H7 (cell line): ENCODE measurements at regions not wholly inside any gene's neighbourhood (a gene's known extent, or its start where the extent isn't known, plus 50 kb on each side); places are given as distances from the start of the nearest gene placed in this dataset.

Source experiments
- DNase-seq: peaks from one replicate; pipeline ENCODE4 v3.0.0; 2012
- H3K27me3 ChIP-seq: 2 replicates; pipeline ENCODE4 v1.6.0; 2011; ENCODE audit warnings: mild to moderate bottlenecking, low read length; ENCODE audit not compliant: control insufficient read depth, insufficient read depth
- H3K36me3 ChIP-seq: replicated peaks from 2 replicates; pipeline ENCODE4 v1.5.1; 2011; ENCODE audit warnings: low read length; ENCODE audit not compliant: control insufficient read depth, insufficient read depth
- H3K4me3 ChIP-seq: 2 replicates; pipeline ENCODE4 v1.5.1; 2011; ENCODE audit warnings: low read depth, mild to moderate bottlenecking, control low read depth, low read length, moderate library complexity; ENCODE audit not compliant: insufficient read depth

DNA sequence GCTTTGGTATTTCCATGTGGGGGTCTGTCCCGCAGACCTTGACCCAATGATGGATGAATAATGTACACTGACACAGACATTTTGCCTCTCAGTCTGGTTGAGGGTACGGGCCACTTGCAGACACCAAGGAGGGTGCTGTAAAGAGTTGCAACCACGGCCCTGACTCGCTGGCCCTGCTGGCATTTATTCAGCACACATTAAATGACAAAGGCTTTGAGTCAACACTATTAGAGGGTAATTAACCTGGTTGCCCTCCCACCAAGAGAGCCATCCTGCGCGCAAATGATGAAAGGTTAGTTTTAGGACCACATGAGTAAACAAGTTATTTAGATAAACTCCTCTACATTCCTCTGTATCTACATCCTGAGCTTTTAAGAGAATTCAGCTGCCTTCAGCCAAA, 308.9 kb upstream of the MMS22L start:
- peaks cover 83% of the 10 kb centered on the region for H3K27me3 ChIP-seq
- no peak for DNase-seq
- H3K4me3 ChIP-seq, result no peak overlapping the region
- H3K36me3 ChIP-seq, result no peaks in the 10 kb centered on the region

DNA sequence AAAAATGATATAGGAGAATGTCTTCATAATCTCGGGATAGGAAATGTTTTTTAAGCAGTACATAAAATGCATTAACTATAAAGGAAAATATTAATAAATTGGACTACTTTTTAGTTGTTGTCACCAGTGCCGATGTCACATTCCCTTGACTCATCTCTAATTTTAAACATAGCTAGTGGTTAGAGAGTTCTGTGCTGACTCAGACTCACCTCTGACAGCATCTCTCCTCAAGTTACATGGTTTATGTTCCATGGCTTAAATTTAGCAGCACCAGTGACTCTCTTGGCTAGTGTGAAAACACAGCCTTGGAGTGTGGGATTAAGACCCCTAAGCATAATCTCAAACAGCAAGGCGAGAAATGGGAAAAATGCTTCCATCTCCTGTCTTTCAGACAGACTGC, 311.8 kb upstream of the MMS22L start:
- no peak for DNase-seq
- H3K4me3 ChIP-seq, result no peak overlapping the region
- H3K27me3 ChIP-seq, result peaks cover 88% of the 10 kb centered on the region
- no peaks in the 10 kb centered on the region for H3K36me3 ChIP-seq

DNA sequence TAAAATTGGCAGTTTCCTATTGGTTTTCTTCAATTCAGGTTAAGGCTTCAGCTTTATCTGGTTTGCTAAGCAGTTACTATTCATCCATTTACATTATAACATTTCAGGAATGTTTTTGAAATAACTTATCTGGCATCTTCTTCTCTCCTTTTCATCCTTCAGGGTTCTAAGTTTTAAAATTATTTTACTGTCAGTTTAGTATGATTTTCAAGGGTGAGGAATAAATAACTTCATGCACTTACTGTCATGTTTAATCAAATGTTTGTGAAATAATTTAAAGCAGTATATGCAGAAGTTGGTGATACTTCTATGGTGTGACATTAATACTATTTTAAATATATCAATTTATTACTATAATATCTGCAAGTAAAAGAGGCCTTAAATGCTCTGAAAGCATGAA, 338.1 kb upstream of the MMS22L start:
- H3K36me3 ChIP-seq, result no peaks in the 10 kb centered on the region
- no peak overlapping the region for H3K4me3 ChIP-seq
- no peak for DNase-seq
- no peaks in the 10 kb centered on the region for H3K27me3 ChIP-seq

DNA sequence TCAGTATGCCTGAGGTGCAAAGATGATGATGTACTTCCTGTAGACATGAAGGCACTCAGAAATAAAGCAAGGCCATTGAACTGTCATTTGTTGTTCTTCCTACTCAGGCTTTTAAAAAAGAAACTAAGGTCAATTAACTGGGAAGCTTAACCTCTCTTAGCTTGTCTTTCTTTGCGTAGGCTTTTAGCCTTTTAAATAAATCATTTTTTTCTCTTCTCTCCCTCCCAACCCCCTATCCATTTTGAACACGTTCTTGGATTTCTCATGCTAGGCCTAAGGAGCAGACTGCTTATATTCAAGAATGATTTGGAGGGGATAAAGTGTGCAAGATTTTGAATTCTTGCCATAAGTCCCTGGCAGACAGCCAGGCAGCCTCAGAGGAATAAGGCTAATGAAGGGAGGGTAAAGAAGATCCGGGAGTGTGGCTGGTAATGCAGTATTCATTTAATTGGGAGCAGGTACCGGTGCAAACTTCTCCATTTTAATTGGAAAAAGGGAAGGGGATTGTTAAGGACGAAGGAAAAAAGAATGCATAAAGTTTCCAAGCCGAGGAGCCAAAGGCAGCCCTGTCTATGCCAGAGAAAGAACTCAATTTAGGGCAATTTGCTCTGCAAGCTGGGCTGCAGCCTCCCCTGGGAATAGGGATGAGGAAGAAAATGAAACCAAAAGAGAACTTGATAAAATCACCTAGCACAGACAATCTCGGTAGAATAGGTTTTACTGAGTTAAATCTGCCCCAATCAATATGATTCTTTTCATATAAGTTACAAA, 343.8 kb upstream of the MMS22L start:
- Histone ChIP-seq H3K4me3 (no peak overlapping the region), H3K36me3 (no peaks in the 10 kb centered on the region), H3K27me3 (no peaks in the 10 kb centered on the region)
- DNase-seq, result no peak

DNA sequence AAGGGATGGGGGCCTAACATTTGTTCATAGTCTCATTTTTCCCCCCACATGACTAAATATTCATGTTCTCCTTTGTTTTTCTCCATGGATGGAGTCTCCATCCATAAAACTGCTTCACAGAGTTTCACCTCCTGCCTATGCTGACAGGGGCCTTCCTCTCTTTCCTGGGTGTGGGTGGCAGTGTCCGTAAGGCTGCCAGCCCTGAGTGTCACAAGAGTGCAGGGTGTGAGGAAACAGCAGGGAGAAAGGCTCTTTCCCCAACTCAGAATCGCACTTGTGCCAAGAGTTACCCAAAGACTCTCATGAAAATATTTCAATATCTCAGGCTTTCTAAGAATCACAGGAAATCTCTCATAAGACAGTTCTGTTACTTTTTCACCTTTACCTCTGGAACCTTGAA, 346.2 kb upstream of the MMS22L start:
- Histone ChIP-seq H3K36me3 (no peaks in the 10 kb centered on the region), H3K4me3 (no peak overlapping the region), H3K27me3 (no peaks in the 10 kb centered on the region)
- DNase-seq, result no peak

DNA sequence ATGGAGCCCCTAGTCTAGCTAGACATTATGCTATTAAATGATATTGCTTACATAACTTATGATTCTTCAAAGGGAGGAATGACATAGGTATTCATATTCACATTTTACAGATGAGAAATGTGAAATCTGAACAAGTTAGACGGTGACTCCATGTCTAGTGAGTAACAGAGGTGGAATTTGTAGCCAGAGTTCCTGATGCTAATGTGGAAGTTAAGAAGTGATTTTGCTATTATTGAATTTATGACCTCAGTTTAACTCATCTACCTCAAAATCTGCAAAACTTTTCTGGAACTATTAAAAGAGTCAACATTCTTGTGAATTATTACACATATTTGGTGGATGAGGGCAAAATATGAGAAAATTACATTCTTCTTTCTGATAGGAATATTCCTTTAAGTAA, 347.6 kb upstream of the MMS22L start:
- no peak for DNase-seq
- H3K4me3 ChIP-seq, result no peak overlapping the region
- H3K36me3 ChIP-seq, result no peaks in the 10 kb centered on the region
- H3K27me3 ChIP-seq, result no peaks in the 10 kb centered on the region

DNA sequence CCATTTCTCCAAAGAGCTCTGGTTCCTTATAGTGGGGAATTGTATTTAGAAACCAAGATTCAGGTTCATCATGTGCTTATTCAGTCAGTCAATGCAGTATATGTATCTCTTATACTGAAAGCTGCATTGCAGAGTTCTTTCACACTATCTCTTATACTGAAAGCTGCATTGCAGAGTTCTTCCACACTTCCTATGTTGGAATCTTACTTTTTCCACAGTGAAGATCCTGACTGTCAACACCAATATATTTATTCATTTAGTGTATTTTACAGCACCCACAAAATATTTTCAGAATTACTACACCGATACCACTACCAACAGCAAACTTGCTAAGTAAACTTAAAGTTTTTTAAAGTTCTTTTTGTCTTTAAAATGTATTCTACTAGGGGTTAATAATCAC, 349.3 kb upstream of the MMS22L start:
- H3K4me3 ChIP-seq, result no peak overlapping the region
- H3K27me3 ChIP-seq, result no peaks in the 10 kb centered on the region
- no peak for DNase-seq
- H3K36me3 ChIP-seq, result no peaks in the 10 kb centered on the region

DNA sequence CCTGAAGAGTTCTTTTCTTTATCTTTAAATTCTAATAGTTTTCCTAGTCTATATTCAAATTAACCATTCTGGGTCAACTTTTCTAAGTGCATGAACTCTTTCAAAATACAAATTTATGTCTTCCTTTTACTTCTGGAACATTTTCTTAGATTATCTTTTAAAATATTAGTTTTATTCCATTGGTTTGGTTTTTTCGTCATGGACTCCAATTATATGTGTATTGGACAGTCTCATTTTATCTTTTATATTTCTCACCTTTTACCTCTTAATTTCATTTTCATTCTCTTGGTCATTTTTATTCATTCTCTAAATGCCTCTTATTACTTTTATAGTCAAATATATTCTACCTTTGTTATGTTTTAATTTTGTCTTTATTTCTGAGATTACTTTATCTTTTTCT, 356.7 kb upstream of the MMS22L start:
- Histone ChIP-seq H3K36me3 (no peaks in the 10 kb centered on the region), H3K4me3 (no peak overlapping the region), H3K27me3 (no peaks in the 10 kb centered on the region)
- DNase-seq, result no peak

DNA sequence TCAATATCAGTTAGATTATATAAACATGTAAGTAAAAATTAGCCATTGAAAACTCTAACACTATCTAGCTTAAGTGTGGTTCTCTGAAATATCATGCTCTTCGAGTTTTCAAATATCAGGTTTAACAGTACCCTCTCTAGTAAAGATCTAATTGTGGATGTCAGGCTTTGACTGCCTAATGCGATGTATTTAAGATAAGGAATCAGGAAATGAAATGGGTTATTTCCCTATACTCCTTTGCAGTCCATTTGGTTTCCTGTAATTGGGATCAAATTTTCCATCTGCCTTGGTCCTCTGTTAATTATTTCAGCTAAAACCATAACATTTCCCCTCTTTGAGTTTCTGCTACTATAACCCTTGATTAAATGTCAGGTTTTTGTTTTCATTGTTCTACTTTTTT, 361.3 kb upstream of the MMS22L start:
- Histone ChIP-seq H3K27me3 (no peaks in the 10 kb centered on the region), H3K36me3 (no peaks in the 10 kb centered on the region), H3K4me3 (no peak overlapping the region)
- no peak for DNase-seq

DNA sequence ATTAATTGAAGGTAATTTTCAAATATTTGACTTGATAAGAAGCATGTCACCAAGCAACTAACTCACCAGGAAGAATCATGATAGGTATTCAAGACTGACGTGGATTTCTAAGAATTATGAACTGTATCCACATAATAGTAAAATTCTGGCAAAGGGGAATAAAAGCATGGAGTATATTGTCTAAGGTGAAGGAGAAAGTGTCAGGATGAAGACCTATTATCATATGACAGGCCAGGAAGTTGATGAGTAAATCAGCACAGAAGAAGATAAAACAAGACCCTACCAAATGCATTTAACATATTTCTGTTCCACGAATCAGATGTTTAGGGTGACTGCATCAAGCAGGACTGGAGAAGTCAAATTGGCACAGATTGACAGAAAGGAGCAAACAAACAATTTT, 362.7 kb upstream of the MMS22L start:
- DNase-seq, result no peak
- no peaks in the 10 kb centered on the region for H3K36me3 ChIP-seq
- no peak overlapping the region for H3K4me3 ChIP-seq
- no peaks in the 10 kb centered on the region for H3K27me3 ChIP-seq

DNA sequence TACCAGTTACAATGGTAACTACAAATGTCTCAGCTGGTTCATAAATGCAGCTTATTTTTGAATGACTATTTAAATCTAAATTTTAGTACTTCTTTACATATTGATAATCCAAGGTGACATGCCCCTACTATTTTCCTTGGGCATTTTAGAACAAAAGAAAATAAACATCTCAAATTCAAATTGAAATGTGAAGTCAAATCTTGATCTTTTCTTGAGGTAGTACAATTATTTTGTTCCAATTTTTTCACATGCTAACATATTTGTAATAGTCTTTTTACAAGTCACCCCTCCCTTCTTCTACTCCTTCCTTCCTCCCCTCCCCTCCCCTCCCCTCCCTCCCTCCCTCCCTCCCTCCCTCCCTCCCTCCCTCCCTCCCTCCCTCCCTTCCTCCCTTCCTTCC, 370.1 kb upstream of the MMS22L start:
- DNase-seq, result no peak
- Histone ChIP-seq H3K36me3 (no peaks in the 10 kb centered on the region), H3K27me3 (no peaks in the 10 kb centered on the region), H3K4me3 (no peak overlapping the region)

DNA sequence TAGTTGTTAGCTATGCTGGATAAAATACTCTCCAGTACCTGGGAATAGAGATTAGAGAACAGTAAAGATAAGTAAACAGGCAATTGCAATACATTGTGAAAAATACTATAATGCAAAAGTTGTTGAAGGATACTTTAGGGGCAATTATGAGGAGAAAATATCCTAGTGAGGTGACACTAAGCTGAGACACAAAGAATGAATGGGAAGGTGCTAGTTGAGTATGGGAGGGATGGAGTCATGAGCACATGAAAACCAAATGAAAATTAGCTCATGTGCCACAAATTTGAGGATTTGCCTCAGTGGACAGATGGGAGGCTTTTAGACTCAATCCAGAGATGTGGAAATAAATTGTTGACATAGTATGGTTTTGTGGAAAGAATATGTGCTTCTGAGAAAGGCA, 370.5 kb upstream of the MMS22L start:
- Histone ChIP-seq H3K36me3 (no peaks in the 10 kb centered on the region), H3K4me3 (no peak overlapping the region), H3K27me3 (no peaks in the 10 kb centered on the region)
- no peak for DNase-seq

DNA sequence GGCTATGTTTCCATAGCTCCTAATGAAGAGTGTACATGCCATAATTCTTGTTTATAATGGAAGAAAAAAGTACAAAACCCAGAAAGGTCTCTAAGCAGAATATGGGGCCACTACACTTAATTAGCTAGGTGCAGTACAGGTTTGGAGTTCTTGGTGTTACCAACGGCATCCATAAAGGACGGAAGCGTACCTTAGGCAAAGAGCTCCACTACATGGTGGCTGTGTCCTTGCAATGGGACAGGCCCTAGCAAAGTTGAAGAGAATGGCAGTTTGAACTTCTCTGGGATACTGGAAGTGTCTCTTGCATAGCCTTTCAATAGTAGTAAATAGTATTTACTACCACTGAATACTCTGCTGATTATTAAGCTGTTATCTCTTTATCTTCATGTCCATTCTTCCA, 371.7 kb upstream of the MMS22L start:
- H3K27me3 ChIP-seq, result no peaks in the 10 kb centered on the region
- DNase-seq, result no peak
- no peaks in the 10 kb centered on the region for H3K36me3 ChIP-seq
- H3K4me3 ChIP-seq, result no peak overlapping the region

DNA sequence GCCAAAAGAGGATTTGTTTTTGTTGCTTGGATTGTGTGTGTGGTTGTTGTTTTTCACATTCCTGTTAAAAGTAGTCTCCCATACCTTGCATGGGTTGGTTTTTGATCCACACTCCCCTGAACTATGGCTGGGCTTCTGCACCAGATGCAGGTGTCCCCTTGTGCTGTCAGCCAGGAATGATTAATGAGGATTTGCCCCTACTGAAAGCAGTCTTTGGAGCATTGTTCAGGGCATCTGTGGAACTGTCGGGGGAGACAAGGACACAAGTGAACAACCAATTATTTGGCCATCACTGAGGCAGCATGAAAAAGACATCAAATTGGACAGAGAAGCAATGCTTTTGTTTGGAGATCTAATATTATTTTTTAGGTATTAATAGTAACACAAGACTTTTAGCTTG, 373.2 kb upstream of the MMS22L start:
- H3K4me3 ChIP-seq, result no peak overlapping the region
- no peak for DNase-seq
- H3K36me3 ChIP-seq, result no peaks in the 10 kb centered on the region

DNA sequence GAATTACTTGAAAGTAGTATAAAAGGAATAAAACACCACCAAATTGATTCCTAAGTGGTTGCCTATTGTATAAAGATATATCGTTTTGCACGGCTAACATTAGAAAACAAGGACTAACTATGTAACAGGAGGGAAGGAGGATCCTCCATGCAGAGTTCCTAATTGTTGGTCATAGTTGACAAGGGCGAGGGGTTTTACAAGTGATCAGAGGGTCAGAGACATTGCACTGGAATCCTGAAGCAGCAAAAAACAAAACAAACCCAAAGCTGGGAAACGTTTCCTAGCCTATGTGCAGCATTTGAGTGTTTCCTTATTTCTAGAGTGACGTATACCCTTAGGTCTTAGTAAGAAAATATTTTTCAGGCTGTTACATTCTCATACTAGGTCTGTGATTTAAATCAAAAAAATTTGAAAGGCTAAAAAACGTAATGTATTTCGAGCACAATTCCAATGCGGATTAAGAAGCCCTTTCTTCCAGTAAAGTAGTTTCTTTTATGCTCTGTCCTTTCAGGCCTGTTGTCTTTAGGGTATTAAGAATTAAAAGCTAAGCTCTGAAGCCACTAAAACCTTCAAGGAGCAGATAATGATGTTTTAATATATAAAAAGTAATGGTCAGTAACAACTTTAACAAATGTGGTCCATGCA, 373.8 kb upstream of the MMS22L start:
- DNase-seq, result no peak
- no peak overlapping the region for H3K4me3 ChIP-seq
- H3K36me3 ChIP-seq, result no peaks in the 10 kb centered on the region
- no peaks in the 10 kb centered on the region for H3K27me3 ChIP-seq

More for the DNA sequence above, 373.2 kb upstream of the MMS22L start:
- H3K27me3 ChIP-seq, result no peaks in the 10 kb centered on the region
